ENCODE measurements at regions not wholly inside any gene's neighbourhood (a gene's known extent, or its start where the extent isn't known, plus 50 kb on each side); places are given as distances from the start of the nearest gene placed in this dataset.

GRCh38 chr9:108273988-108274387, 581.8 kb downstream of the ACTL7B start:
- in situ Hi-C loops (cut with MboI; ENCODE audit: low sequenced_read_pairs): loop anchor here (5.0 to 10.0 kb wide), 2 partner anchors 639 to 797 kb away; no protein-coding TSS in a partner anchor

More at GRCh38 chr9:108273988-108274387, 581.8 kb downstream of the ACTL7B start:
- Histone ChIP-seq H4K20me1 (ENCODE audit: insufficient read depth, low read length) (no peaks in the 10 kb centered on the region), H2AK5ac (ENCODE audit: low read depth, low read length) (no peak overlapping the region), H3K27ac (ENCODE audit: insufficient read depth, low read length) (no peak overlapping the region), H4K8ac (ENCODE audit: low read depth in 2 of 2, low read length in 2 of 2) (no peak overlapping the region), H3K18ac (ENCODE audit: low read depth, low read length) (no peak overlapping the region), H3K14ac (replicated peaks; ENCODE audit: low read depth, low read length) (no peak overlapping the region), H3K4me1 (ENCODE audit: control insufficient read depth, insufficient read depth, low read length) (peaks cover 7% of the 10 kb centered on the region; the same call in 1 of the 2 replicates), H3K9me3 (ENCODE audit: control insufficient read depth, insufficient read depth, low read length) (no peaks in the 10 kb centered on the region), H2BK15ac (ENCODE audit: low read depth, low read length) (no peak overlapping the region), H3K4ac (ENCODE audit: low read depth, low read length) (no peak overlapping the region), H2AFZ (replicated peaks; ENCODE audit: low read length, poor library complexity) (no peak overlapping the region), H4K91ac (ENCODE audit: insufficient read depth, low read depth, low read length) (no peak overlapping the region), H2AK9ac (replicated peaks; ENCODE audit: low read depth, low read length, poor library complexity) (no peak overlapping the region), H3K56ac (ENCODE audit: extremely low read depth, insufficient read depth, low read length) (no peak overlapping the region), H2BK20ac (ENCODE audit: low read depth, low read length) (no peak overlapping the region), H3K27me3 (ENCODE audit: control insufficient read depth, insufficient read depth, low read length) (no peaks in the 10 kb centered on the region), H2BK120ac (ENCODE audit: low read depth, low read length) (no peak overlapping the region), H2BK5ac (ENCODE audit: low read depth, low read length, poor library complexity, severe bottlenecking) (no peak overlapping the region), H3K9ac (ENCODE audit: low read depth, low read length) (no peak overlapping the region), H3K23ac (ENCODE audit: low read depth, low read length) (no peak overlapping the region), H3K79me1 (ENCODE audit: low read depth in 1 of 2, low read length in 2 of 2) (no peaks in the 10 kb centered on the region), H3K4me3 (ENCODE audit: insufficient read depth, low read depth, low read length) (no peak overlapping the region), H4K5ac (ENCODE audit: low read depth, low read length) (no peak overlapping the region; the same call in 1 of the 2 replicates), H3K9me1 (ENCODE audit: insufficient read depth, low read length) (no peaks in the 10 kb centered on the region), H3K4me2 (ENCODE audit: low read depth, low read length) (no peak overlapping the region), H3K36me3 (ENCODE audit: control insufficient read depth, insufficient read depth, low read length) (no peaks in the 10 kb centered on the region)
- ChIA-PET CTCF (interaction anchor here (0.6 to 1.5 kb wide), 2 partner anchors 10 to 552 kb away, joined by 3 to 7 read pairs; no protein-coding TSS in a partner anchor), POLR2A (ENCODE audit: unreplicated experiment) (no interaction called here)
- BruUV-seq (replicated peaks): no TSS peak
- intact Hi-C loops (cut with micrococcal nuclease) (loop anchor here (2.0 to 5.0 kb wide), 2 partner anchors 217 to 635 kb away; no protein-coding TSS in a partner anchor), dilution Hi-C loops (cut with HindIII; ENCODE audit: low sequenced_read_pairs, unreplicated experiment) (no loop called here)
- DNase-seq (no peak), ATAC-seq (ENCODE audit: low read depth) (no peak)
- TF ChIP-seq MXI1 (IDR thresholded peaks at IDR 0.05; ENCODE audit: borderline replicate concordance, low read depth, low read length) (no peak), CEBPB (IDR thresholded peaks at IDR 0.05; ENCODE audit: low read depth, low read length) (no peak)
- TF ChIP-seq, protein P1, sequence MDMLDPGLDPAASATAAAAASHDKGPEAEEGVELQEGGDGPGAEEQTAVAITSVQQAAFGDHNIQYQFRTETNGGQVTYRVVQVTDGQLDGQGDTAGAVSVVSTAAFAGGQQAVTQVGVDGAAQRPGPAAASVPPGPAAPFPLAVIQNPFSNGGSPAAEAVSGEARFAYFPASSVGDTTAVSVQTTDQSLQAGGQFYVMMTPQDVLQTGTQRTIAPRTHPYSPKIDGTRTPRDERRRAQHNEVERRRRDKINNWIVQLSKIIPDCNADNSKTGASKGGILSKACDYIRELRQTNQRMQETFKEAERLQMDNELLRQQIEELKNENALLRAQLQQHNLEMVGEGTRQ (IDR thresholded peaks at IDR 0.05; ENCODE audit: low read depth, low read length): no peak
- WGBS, 2 experiments (ENCODE audit: extremely low coverage in 2 of 2, insufficient read length in 1 of 2): 100% methylated on average over 2 of the region's 2 CpGs; no CpG with 5 or more reads in 1 of the 2 experiments
